WTC11 (cell line): ENCODE measurements at regions not wholly inside any gene's neighbourhood (a gene's known extent, or its start where the extent isn't known, plus 50 kb on each side); places are given as distances from the start of the nearest gene placed in this dataset.

Experiments used
- ATAC-seq: fragments of 200-7000 bp; cut with Tn5 transposase; 2 replicates; pipeline ENCODE4 v1.10.0; 2021; ENCODE audit warnings: mild to moderate bottlenecking, moderate library complexity
- CTCF ChIA-PET: fragments of 300-600 bp; sonication (Branson Sonifier 250); formaldehyde crosslinking; loops from one replicate; lab custom pipeline; 2021; ENCODE audit warnings: antibody characterized with exemption; lab: Charles Lee
- POLR2A ChIA-PET: fragments of 350-600 bp; sonication (Branson Sonifier 250); formaldehyde crosslinking; loops from one replicate; lab custom pipeline; 2021; ENCODE audit warnings: antibody characterized with exemption; lab: Charles Lee
- DNase-seq: peaks from one replicate; pipeline ENCODE4 v3.0.0; 2021; ENCODE audit warnings: low spot score
- H3K27ac Mint-ChIP-seq: 2 replicates; pipeline ENCODE4 v1.8.0; 2021; ENCODE audit warnings: mixed read lengths
- H3K27me3 Mint-ChIP-seq: 2 replicates; pipeline ENCODE4 v1.8.0; 2021; ENCODE audit warnings: low read depth, mild to moderate bottlenecking, moderate library complexity, mixed read lengths
- H3K36me3 Mint-ChIP-seq: 2 replicates; pipeline ENCODE4 v1.8.0; 2021; ENCODE audit warnings: mixed read lengths
- H3K4me1 Mint-ChIP-seq: 2 replicates; pipeline ENCODE4 v1.8.0; 2022; ENCODE audit warnings: mixed read lengths
- H3K4me3 Mint-ChIP-seq: 2 replicates; pipeline ENCODE4 v1.8.0; 2021; ENCODE audit warnings: mild to moderate bottlenecking, moderate library complexity, mixed read lengths
- H3K9me3 Mint-ChIP-seq: 2 replicates; pipeline ENCODE4 v1.8.0; 2021; ENCODE audit warnings: mixed read lengths
- ATF1 ChIP-seq: sonication (generic); formaldehyde crosslinking; IDR thresholded peaks from 2 replicates; pipeline ENCODE4 v1.8.1; 2023; ENCODE audit warnings: mild to moderate bottlenecking, moderate library complexity, missing genetic modification reagents
- E2F1 ChIP-seq: sonication (generic); formaldehyde crosslinking; IDR thresholded peaks from 2 replicates; pipeline ENCODE4 v1.8.0; 2022; ENCODE audit warnings: mild to moderate bottlenecking, missing genetic modification reagents
- E2F4 ChIP-seq: sonication (generic); formaldehyde crosslinking; IDR thresholded peaks from 2 replicates; pipeline ENCODE4 v1.8.1; 2022; ENCODE audit warnings: low read depth, mild to moderate bottlenecking, moderate library complexity, missing genetic modification reagents, borderline replicate concordance
- E2F5 ChIP-seq: sonication (generic); formaldehyde crosslinking; IDR thresholded peaks from 2 replicates; pipeline ENCODE4 v1.8.1; 2022; ENCODE audit warnings: mild to moderate bottlenecking, moderate library complexity, missing genetic modification reagents
- FOXK1 ChIP-seq: sonication (generic); formaldehyde crosslinking; IDR thresholded peaks from 2 replicates; pipeline ENCODE4 v1.8.0; 2022; ENCODE audit warnings: mild to moderate bottlenecking, moderate library complexity, missing genetic modification reagents
- GRHL2 ChIP-seq: fragments of 250-450 bp; sonication (Bioruptor Pico); IDR thresholded peaks from 2 replicates; pipeline ENCODE4 v1.8.0; 2022; ENCODE audit warnings: mild to moderate bottlenecking, moderate library complexity; ENCODE audit not compliant: insufficient replicate concordance, severe bottlenecking
- MXD4 ChIP-seq: fragments of 250-450 bp; sonication (Bioruptor Pico); IDR thresholded peaks from 2 replicates; pipeline ENCODE4 v1.8.0; 2021; ENCODE audit warnings: mild to moderate bottlenecking, moderate library complexity, borderline replicate concordance
- MYBL2 ChIP-seq: sonication (generic); formaldehyde crosslinking; IDR thresholded peaks from 2 replicates; pipeline ENCODE4 v1.8.1; 2023; ENCODE audit warnings: mild to moderate bottlenecking, moderate library complexity, missing genetic modification reagents
- NFATC4 ChIP-seq: fragments of 250-450 bp; sonication (Bioruptor Pico); IDR thresholded peaks from 2 replicates; pipeline ENCODE4 v1.9.0; 2021; ENCODE audit warnings: mild to moderate bottlenecking
- NR2C2 ChIP-seq: sonication (generic); formaldehyde crosslinking; IDR thresholded peaks from 2 replicates; pipeline ENCODE4 v1.8.0; 2022; ENCODE audit warnings: mild to moderate bottlenecking, missing genetic modification reagents
- OVOL2 ChIP-seq: fragments of 250-450 bp; sonication (Bioruptor Pico); IDR thresholded peaks from 2 replicates; pipeline ENCODE4 v1.9.0; 2021; ENCODE audit warnings: mild to moderate bottlenecking, borderline replicate concordance
- RELA ChIP-seq: sonication (generic); formaldehyde crosslinking; IDR thresholded peaks from 2 replicates; pipeline ENCODE4 v1.8.1; 2022; ENCODE audit warnings: missing genetic modification reagents, mild to moderate bottlenecking, borderline replicate concordance
- SMAD3 ChIP-seq: sonication (generic); formaldehyde crosslinking; IDR thresholded peaks from 2 replicates; pipeline ENCODE4 v1.8.0; 2022; ENCODE audit warnings: missing genetic modification reagents, mild to moderate bottlenecking, borderline replicate concordance
- SOX15 ChIP-seq: fragments of 250-450 bp; sonication (Bioruptor Pico); IDR thresholded peaks from 2 replicates; pipeline ENCODE4 v1.9.0; 2021; ENCODE audit warnings: mild to moderate bottlenecking
- SP1 ChIP-seq: sonication (generic); formaldehyde crosslinking; conservative IDR thresholded peaks from 2 replicates; pipeline ENCODE4 v1.8.1; 2022; ENCODE audit warnings: missing genetic modification reagents
- TP53 ChIP-seq: sonication (generic); formaldehyde crosslinking; IDR thresholded peaks from 2 replicates; pipeline ENCODE4 v1.8.1; 2023; ENCODE audit warnings: mild to moderate bottlenecking, missing genetic modification reagents
- ZNF232 ChIP-seq: sonication (generic); formaldehyde crosslinking; IDR thresholded peaks from 2 replicates; pipeline ENCODE4 v1.8.0; 2022; ENCODE audit warnings: mild to moderate bottlenecking, missing genetic modification reagents
- ZNF263 ChIP-seq: sonication (generic); formaldehyde crosslinking; IDR thresholded peaks from 2 replicates; pipeline ENCODE4 v1.8.1; 2022; ENCODE audit warnings: low read depth, mild to moderate bottlenecking, moderate library complexity, missing genetic modification reagents
- TF ChIP-seq, protein P1 (sequence below): fragments of 250-450 bp; sonication (Bioruptor Pico); IDR thresholded peaks from 2 replicates; pipeline ENCODE4 v1.9.0; 2021; ENCODE audit warnings: mild to moderate bottlenecking
- TF ChIP-seq, protein P2 (sequence below): sonication (generic); formaldehyde crosslinking; IDR thresholded peaks from 2 replicates; pipeline ENCODE4 v1.8.0; 2022; ENCODE audit warnings: mild to moderate bottlenecking, missing genetic modification reagents

DNA sequence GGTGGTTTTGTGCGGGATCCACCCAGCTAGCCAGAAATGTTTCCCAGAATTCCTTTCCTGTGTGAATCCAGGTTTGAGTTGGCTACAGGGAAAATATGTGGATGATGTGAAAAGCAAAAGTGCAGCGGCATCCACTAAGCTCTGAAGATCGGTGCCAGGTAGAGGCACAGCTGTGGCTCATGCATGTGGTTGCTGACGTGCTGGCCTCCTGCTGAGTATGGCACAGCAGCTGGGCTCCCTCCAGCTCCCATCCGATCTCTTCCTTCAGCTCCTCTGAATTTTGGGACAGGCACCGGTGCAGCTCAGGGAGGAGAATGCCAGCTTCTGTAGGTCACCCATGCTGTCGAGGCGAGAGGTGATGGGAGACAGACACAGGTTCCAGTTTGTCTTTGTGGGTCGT is 84.0 kb upstream of the GSX1 start:
- DNase-seq (no peak), ATAC-seq (no peak; the same call in 1 of the 2 replicates)
- Mint-ChIP-seq H3K4me3 (no peak overlapping the region), H3K36me3 (peaks cover 18% of the 10 kb centered on the region), H3K9me3 (peaks cover 31% of the 10 kb centered on the region), H3K4me1 (peaks cover 29% of the 10 kb centered on the region), H3K27me3 (no peaks in the 10 kb centered on the region; the same call in 1 of the 2 replicates), H3K27ac (no peak overlapping the region)
- TF ChIP-seq E2F1 (CRISPR knock-in tag) (no peak), SP1 (no peak), ZNF232 (CRISPR knock-in tag) (no peak), MXD4 (CRISPR knock-in tag) (no peak), E2F5 (CRISPR knock-in tag) (no peak), SOX15 (CRISPR knock-in tag) (no peak), TP53 (CRISPR knock-in tag) (no peak), ATF1 (CRISPR knock-in tag) (no peak), ZNF263 (CRISPR knock-in tag) (no peak), SMAD3 (CRISPR knock-in tag) (no peak), NFATC4 (CRISPR knock-in tag) (no peak), GRHL2 (no peak), MYBL2 (CRISPR knock-in tag) (no peak), OVOL2 (CRISPR knock-in tag) (no peak), FOXK1 (CRISPR knock-in tag) (no peak)
- TF ChIP-seq, protein P1, sequence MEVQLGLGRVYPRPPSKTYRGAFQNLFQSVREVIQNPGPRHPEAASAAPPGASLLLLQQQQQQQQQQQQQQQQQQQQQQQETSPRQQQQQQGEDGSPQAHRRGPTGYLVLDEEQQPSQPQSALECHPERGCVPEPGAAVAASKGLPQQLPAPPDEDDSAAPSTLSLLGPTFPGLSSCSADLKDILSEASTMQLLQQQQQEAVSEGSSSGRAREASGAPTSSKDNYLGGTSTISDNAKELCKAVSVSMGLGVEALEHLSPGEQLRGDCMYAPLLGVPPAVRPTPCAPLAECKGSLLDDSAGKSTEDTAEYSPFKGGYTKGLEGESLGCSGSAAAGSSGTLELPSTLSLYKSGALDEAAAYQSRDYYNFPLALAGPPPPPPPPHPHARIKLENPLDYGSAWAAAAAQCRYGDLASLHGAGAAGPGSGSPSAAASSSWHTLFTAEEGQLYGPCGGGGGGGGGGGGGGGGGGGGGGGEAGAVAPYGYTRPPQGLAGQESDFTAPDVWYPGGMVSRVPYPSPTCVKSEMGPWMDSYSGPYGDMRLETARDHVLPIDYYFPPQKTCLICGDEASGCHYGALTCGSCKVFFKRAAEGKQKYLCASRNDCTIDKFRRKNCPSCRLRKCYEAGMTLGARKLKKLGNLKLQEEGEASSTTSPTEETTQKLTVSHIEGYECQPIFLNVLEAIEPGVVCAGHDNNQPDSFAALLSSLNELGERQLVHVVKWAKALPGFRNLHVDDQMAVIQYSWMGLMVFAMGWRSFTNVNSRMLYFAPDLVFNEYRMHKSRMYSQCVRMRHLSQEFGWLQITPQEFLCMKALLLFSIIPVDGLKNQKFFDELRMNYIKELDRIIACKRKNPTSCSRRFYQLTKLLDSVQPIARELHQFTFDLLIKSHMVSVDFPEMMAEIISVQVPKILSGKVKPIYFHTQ (CRISPR knock-in tag) = no peak
- ChIA-PET POLR2A (no interaction called here), CTCF (interaction anchor here (0.6 to 2.3 kb wide), 3 partner anchors 75 to 175 kb away, joined by 3 to 8 read pairs (median 6); no protein-coding TSS in a partner anchor)

DNA sequence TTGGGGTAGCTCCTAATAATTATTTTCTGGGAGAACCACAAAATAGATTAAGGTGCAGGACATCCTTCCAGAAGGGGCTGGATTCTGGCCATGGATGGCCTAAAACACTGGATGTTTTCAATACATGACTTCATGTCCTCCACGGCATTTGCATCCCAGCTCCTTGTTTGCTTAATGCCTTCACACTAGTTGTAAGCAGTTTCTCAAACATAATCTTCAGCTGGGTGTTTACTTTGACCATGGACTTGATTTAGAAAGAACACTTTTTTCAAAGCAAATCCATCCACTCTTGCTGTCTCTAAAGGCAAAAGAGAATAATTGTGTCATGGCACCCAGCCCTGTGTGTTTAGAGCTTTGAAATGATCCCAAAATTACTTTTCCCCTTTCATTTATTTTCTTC is 82.5 kb upstream of the GSX1 start:
- DNase-seq (no peak), ATAC-seq (no peak)
- Mint-ChIP-seq H3K27me3 (no peaks in the 10 kb centered on the region; the same call in 1 of the 2 replicates), H3K4me1 (peaks cover 29% of the 10 kb centered on the region), H3K27ac (no peak overlapping the region), H3K36me3 (peaks cover 8% of the 10 kb centered on the region; the same call in 1 of the 2 replicates), H3K9me3 (peaks cover 16% of the 10 kb centered on the region), H3K4me3 (no peak overlapping the region)
- POLR2A ChIA-PET = no interaction called here
- TF ChIP-seq E2F4 (CRISPR knock-in tag) = no peak
- TF ChIP-seq NR2C2 (CRISPR knock-in tag) = no peak
- TF ChIP-seq RELA (CRISPR knock-in tag) = no peak
- TF ChIP-seq, protein P2, sequence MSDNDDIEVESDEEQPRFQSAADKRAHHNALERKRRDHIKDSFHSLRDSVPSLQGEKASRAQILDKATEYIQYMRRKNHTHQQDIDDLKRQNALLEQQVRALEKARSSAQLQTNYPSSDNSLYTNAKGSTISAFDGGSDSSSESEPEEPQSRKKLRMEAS (CRISPR knock-in tag) = no peak
- TF ChIP-seq OVOL2 (CRISPR knock-in tag) = no peak
- CTCF ChIA-PET = interaction anchor here (1.0 to 2.3 kb wide), 6 partner anchors 73 to 347 kb away, joined by 3 to 12 read pairs (median 6); no protein-coding TSS in a partner anchor
